ENCODE measurements at regions not wholly inside any gene's neighbourhood (a gene's known extent, or its start where the extent isn't known, plus 50 kb on each side); places are given as distances from the start of the nearest gene placed in this dataset.

GRCh38 chr6:67064323-67064722 lies 1357.3 kb upstream of the EYS start:
- H3K27me3 ChIP-seq (ENCODE audit: insufficient read depth in 3 of 3, low read length in 2 of 3) = no peaks in the 10 kb centered on the region
- WGBS, 3 donors = 81 to 92% (median 84%) methylated on average over 1 of the region's 1 CpG
- no peaks in the 10 kb centered on the region for H3K36me3 ChIP-seq (ENCODE audit: insufficient read depth in 1 of 2, low read depth in 1 of 2)
- H3K4me1 ChIP-seq = no peaks in the 10 kb centered on the region
- H3K9me3 ChIP-seq = no peaks in the 10 kb centered on the region
- no peak for DNase-seq
- intact Hi-C loops (cut with DNase I) = no loop called here
- no peak for TF ChIP-seq CTCF (IDR thresholded peaks at IDR 0.05)
- H3K27ac ChIP-seq = no peak overlapping the region
- ATAC-seq = no peak
- no peak overlapping the region for H3K4me3 ChIP-seq

DNA sequence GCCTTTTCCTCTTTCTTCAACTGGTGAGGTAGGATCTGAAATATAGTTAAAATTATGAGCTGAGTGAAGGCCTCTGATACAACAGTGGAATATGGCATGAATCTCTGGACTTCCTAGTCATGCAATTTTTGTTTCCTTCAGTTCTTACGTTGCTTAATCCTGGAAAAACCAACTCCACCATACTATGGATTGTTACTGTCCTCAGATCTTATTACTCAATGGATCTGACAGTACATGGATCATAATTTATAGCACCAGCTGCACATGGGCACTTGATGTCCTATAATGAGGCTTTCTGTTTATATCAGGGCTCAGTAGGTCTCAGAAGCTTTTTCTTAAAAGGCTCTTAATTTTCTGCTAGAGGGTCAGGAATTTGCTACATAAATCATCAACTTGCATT lies 1341.0 kb upstream of the EYS start:
- Histone ChIP-seq H3K4me1 (no peaks in the 10 kb centered on the region), H3K36me3 (ENCODE audit: insufficient read depth in 1 of 2, low read depth in 1 of 2) (no peaks in the 10 kb centered on the region), H3K27ac (no peak overlapping the region), H3K27me3 (ENCODE audit: insufficient read depth in 3 of 3, low read length in 2 of 3) (no peaks in the 10 kb centered on the region), H3K4me3 (no peak overlapping the region), H3K9me3 (no peaks in the 10 kb centered on the region)
- DNase-seq (no peak), ATAC-seq (no peak)
- intact Hi-C loops (cut with DNase I) = no loop called here
- no peak for TF ChIP-seq CTCF (IDR thresholded peaks at IDR 0.05)
- 8 to 24% (median 11%) methylated on average over 1 of the region's 1 CpG for WGBS, 3 donors

DNA sequence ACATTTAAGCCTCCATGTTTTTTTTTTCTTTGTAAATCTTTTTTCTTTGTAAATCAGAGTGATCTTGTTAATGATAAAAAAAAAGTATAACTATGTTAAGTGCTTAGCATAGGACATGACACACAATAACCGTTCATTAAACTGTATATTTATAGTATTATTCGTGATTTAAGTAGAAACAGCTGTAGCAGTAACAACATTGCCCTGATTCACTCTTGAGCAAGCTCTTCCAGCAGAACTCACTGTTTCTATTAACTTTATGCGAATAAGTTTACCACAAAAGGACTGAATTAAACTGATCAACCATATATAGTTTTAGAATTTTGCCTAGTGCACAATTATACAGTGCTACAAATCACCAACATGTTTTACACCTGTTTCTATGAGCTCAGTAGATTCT lies 1338.0 kb upstream of the EYS start:
- Histone ChIP-seq H3K4me1 (no peaks in the 10 kb centered on the region), H3K9me3 (no peaks in the 10 kb centered on the region), H3K27ac (no peak overlapping the region), H3K27me3 (ENCODE audit: insufficient read depth in 3 of 3, low read length in 2 of 3) (no peaks in the 10 kb centered on the region), H3K36me3 (ENCODE audit: insufficient read depth in 1 of 2, low read depth in 1 of 2) (no peaks in the 10 kb centered on the region), H3K4me3 (no peak overlapping the region)
- intact Hi-C loops (cut with DNase I) = no loop called here
- DNase-seq = no peak
- no peak for ATAC-seq
- 64 to 80% (median 69%) methylated on average over 3 of the region's 3 CpGs for WGBS, 3 donors
- no peak for TF ChIP-seq CTCF (IDR thresholded peaks at IDR 0.05)

DNA sequence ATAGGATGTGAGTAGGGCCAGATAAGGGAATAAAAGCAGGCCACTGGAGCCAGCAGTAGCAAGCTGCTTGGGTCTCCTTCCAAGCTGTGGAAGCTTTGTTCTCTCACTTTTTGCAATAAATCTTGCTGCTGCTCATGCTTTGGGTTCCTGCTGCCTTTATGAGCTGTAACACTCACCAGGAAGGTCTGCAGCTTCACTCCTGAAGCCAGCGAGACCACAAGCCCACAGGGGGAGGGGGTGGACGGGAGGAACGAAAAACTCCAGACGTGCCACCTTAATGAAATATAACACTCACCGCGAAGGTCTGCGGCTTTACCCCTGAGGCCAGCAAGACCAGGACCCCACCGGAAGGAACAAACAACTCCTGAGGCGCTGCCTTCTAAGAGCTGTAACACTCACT lies 1324.4 kb upstream of the EYS start:
- Histone ChIP-seq H3K4me1 (no peaks in the 10 kb centered on the region), H3K27me3 (ENCODE audit: insufficient read depth in 3 of 3, low read length in 2 of 3) (no peaks in the 10 kb centered on the region), H3K27ac (no peak overlapping the region), H3K36me3 (ENCODE audit: insufficient read depth in 1 of 2, low read depth in 1 of 2) (no peaks in the 10 kb centered on the region), H3K9me3 (no peaks in the 10 kb centered on the region), H3K4me3 (no peak overlapping the region)
- intact Hi-C loops (cut with DNase I) = no loop called here
- TF ChIP-seq CTCF (IDR thresholded peaks at IDR 0.05) = no peak
- WGBS, 3 donors = 49 to 68% (median 60%) methylated on average over 9 of the region's 9 CpGs
- DNase-seq = no peak
- no peak for ATAC-seq

DNA sequence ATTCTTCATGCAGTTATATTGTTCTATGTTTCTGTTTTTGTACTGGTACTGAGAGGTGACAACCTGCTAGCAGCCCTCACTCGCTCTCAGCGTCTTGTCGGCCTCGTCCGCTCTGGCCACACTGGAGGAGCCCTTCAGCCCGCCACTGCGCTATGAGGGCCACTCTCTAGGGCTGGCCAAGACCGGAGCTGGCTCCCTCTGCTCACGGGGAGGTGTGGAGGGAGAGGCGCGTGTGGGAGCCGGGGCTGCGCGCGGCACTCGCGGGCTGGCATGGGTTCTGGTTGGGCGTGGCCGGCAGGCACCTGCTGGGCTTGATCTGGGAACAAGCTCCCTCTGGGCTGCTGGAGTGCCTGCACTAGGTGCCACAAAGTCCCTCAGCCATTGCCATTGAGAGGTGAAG lies 1323.8 kb upstream of the EYS start:
- H3K4me3 ChIP-seq = no peak overlapping the region
- no peak for TF ChIP-seq CTCF (IDR thresholded peaks at IDR 0.05)
- H3K4me1 ChIP-seq = no peaks in the 10 kb centered on the region
- ATAC-seq = no peak
- no peaks in the 10 kb centered on the region for H3K36me3 ChIP-seq (ENCODE audit: insufficient read depth in 1 of 2, low read depth in 1 of 2)
- H3K27me3 ChIP-seq (ENCODE audit: insufficient read depth in 3 of 3, low read length in 2 of 3) = no peaks in the 10 kb centered on the region
- intact Hi-C loops (cut with DNase I) = no loop called here
- WGBS, 3 donors = 95 to 98% (median 97%) methylated on average over 19 of the region's 19 CpGs
- H3K27ac ChIP-seq = no peak overlapping the region
- H3K9me3 ChIP-seq = no peaks in the 10 kb centered on the region
- DNase-seq = no peak
